ENCODE measurements at regions not wholly inside any gene's neighbourhood (a gene's known extent, or its start where the extent isn't known, plus 50 kb on each side); places are given as distances from the start of the nearest gene placed in this dataset.

- Histone ChIP-seq H3K9me1 (replicated peaks; ENCODE audit: control insufficient read depth, extremely low read depth, insufficient read depth, low read length) (no peaks in the 10 kb centered on the region), H3K9me3 (replicated peaks; ENCODE audit: control insufficient read depth, insufficient read depth, low read length) (no peaks in the 10 kb centered on the region), H3K27ac (ENCODE audit: insufficient read depth, low read depth, low read length) (no peak overlapping the region), H3K79me2 (ENCODE audit: control insufficient read depth, insufficient read depth, low read length) (no peaks in the 10 kb centered on the region), H2AFZ (ENCODE audit: low read depth, low read length) (peak overlapping the region; percentile 15), H3K9ac (replicated peaks; ENCODE audit: extremely low read depth, insufficient read depth, low read length) (no peak overlapping the region), H3K4me1 (ENCODE audit: control insufficient read depth, extremely low read depth, insufficient read depth, low read length) (peaks cover 22% of the 10 kb centered on the region), H3K27me3 (ENCODE audit: control insufficient read depth in 2 of 2, insufficient read depth in 2 of 2, low read length in 2 of 2) (no peaks in the 10 kb centered on the region), H4K20me1 (replicated peaks; ENCODE audit: control insufficient read depth, extremely low read depth, insufficient read depth, low read length) (no peaks in the 10 kb centered on the region), H3K4me3 (replicated peaks in 1 of 3; ENCODE audit: insufficient read depth in 1 of 3, low read depth in 1 of 3, low read length in 3 of 3) (peak overlapping the region in 2 of 3 experiments; percentile 15 to 25), H3K4me2 (ENCODE audit: insufficient read depth, low read length) (peak overlapping the region; percentile 48), H3K36me3 (ENCODE audit: control insufficient read depth in 2 of 2, extremely low read depth in 1 of 2, insufficient read depth in 2 of 2, low read length in 2 of 2) (no peaks in the 10 kb centered on the region)
- BruUV-seq (replicated peaks) = no TSS peak
- dilution Hi-C loops (cut with MboI; ENCODE audit: extremely low pct_ligation_motif_present, low sequenced_read_pairs) (no loop called here), intact Hi-C loops (cut with micrococcal nuclease) (loop anchor here (1.0 to 10.0 kb wide), 2 partner anchors 129 to 471 kb away; no protein-coding TSS in a partner anchor)
- ChIA-PET CTCF (interaction anchor here (0.5 to 3.4 kb wide), 12 partner anchors 10 to 877 kb away, joined by 3 to 78 read pairs (median 9); no protein-coding TSS in a partner anchor), POLR2A (no interaction called here)
- DNase-seq (ENCODE audit: low read depth, low spot score) (peak; percentile 67), FAIRE-seq (peak; percentile 42)
- TF ChIP-seq JUN (IDR thresholded peaks at IDR 0.05; ENCODE audit: borderline replicate concordance, insufficient read depth, insufficient read length, low read depth) (no peak), CTCF (IDR thresholded peaks at IDR 0.05; ENCODE audit: extremely low read depth in 1 of 2, insufficient read depth in 1 of 2, low read depth in 1 of 2, low read length in 2 of 2) (peak; percentile 77 to 91), POLR2AphosphoS5 (IDR thresholded peaks at IDR 0.05; ENCODE audit: insufficient read depth, low read depth, low read length) (peak; percentile 47), MYC (IDR thresholded peaks at IDR 0.05; ENCODE audit: low read depth, low read length) (no peak), EZH2 (IDR thresholded peaks at IDR 0.05; ENCODE audit: borderline replicate concordance, low read depth, low read length, severe bottlenecking) (no peak), MAX (IDR thresholded peaks at IDR 0.05; ENCODE audit: insufficient read depth, insufficient read length) (no peak), GATA2 (IDR thresholded peaks at IDR 0.05; ENCODE audit: insufficient read depth, insufficient read length, low read depth, low read length) (no peak), FOS (IDR thresholded peaks at IDR 0.05; ENCODE audit: borderline replicate concordance, insufficient read depth, low read length) (no peak), POLR2A (IDR thresholded peaks at IDR 0.05; ENCODE audit: low read depth, low read length) (no peak)
Observed at GRCh38 chr2:131673400-131674173, 145.9 kb downstream of the CCDC74A start.
